Large intestine (tissue), 3 donors: ENCODE measurements at regions not wholly inside any gene's neighbourhood (a gene's known extent, or its start where the extent isn't known, plus 50 kb on each side); places are given as distances from the start of the nearest gene placed in this dataset.

Source experiments
- DNase-seq, 2 donors: peaks; one replicate each; pipeline versions ENCODE4 v3.0.0 to v3.0.0-alpha.2; 2013
- H3K27ac ChIP-seq: one replicate; pipeline ENCODE4 v1.5.1; 2013; ENCODE audit warnings: low read length
- H3K27me3 ChIP-seq: 2 replicates; pipeline ENCODE4 v1.6.1; 2013; ENCODE audit warnings: low read length; ENCODE audit not compliant: control insufficient read depth, insufficient read depth
- H3K36me3 ChIP-seq: 2 replicates; pipeline ENCODE4 v1.6.1; 2013; ENCODE audit warnings: low read length; ENCODE audit not compliant: control insufficient read depth, insufficient read depth
- H3K4me1 ChIP-seq: one replicate; pipeline ENCODE4 v1.6.1; 2013; ENCODE audit warnings: low read length; ENCODE audit not compliant: control insufficient read depth, insufficient read depth
- H3K4me3 ChIP-seq: one replicate; pipeline ENCODE4 v1.5.1; 2013; ENCODE audit warnings: low read length
- H3K9me3 ChIP-seq: one replicate; pipeline ENCODE4 v1.6.1; 2013; ENCODE audit warnings: mild to moderate bottlenecking, low read depth, low read length, moderate library complexity; ENCODE audit not compliant: control insufficient read depth
- WGBS: methylation state at CpG from one replicate; pipeline ENCODE4 v1.1.5; 2013; ENCODE audit warnings: low lambda C conversion rate; ENCODE audit not compliant: insufficient coverage; 5-methylcytosine and 5-hydroxymethylcytosine counted together

- Histone ChIP-seq H3K27me3 (no peaks in the 10 kb centered on the region), H3K4me1 (peaks cover 4% of the 10 kb centered on the region), H3K4me3 (no peak overlapping the region), H3K9me3 (peaks cover 10% of the 10 kb centered on the region), H3K36me3 (no peaks in the 10 kb centered on the region), H3K27ac (no peak overlapping the region)
- peak in 1 of 2 donors; percentile 31 for DNase-seq
- WGBS: 92% methylated on average over 5 of the region's 9 CpGs
Measured at GRCh38 chr3:102106416-102107097, 257.2 kb downstream of the NFKBIZ start.

DNA sequence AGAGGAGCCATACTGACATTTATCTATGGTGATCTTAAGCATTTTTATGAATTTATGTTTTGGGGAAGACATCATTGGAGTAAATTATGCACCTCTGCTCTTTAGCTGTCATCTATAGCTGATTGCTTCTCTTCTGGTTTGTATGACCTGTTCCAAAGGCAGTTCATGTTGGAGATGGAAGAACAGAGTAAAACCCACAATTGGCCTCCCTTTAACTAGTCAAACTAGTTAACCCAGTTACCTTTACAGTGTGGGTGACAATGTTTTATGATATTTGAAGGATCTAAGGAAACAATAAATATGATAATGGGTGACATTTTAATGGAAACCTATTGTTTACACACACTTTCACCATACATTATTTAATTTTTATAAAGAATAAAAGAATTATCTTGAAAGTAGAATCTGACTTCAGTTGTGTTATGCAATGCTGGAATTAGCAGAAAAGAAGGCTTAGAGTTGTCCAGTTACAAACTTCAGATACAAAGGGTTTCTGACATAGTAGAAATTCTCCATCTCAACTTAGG, 263.5 kb downstream of the NFKBIZ start:
- peak in 1 of 2 donors; percentile 54 for DNase-seq
- peak overlapping the region; percentile 85 for H3K27ac ChIP-seq
- no peaks in the 10 kb centered on the region for H3K36me3 ChIP-seq
- peaks cover 19% of the 10 kb centered on the region for H3K4me1 ChIP-seq
- H3K27me3 ChIP-seq: no peaks in the 10 kb centered on the region
- peaks cover 3% of the 10 kb centered on the region for H3K9me3 ChIP-seq
- no peak overlapping the region for H3K4me3 ChIP-seq

DNA sequence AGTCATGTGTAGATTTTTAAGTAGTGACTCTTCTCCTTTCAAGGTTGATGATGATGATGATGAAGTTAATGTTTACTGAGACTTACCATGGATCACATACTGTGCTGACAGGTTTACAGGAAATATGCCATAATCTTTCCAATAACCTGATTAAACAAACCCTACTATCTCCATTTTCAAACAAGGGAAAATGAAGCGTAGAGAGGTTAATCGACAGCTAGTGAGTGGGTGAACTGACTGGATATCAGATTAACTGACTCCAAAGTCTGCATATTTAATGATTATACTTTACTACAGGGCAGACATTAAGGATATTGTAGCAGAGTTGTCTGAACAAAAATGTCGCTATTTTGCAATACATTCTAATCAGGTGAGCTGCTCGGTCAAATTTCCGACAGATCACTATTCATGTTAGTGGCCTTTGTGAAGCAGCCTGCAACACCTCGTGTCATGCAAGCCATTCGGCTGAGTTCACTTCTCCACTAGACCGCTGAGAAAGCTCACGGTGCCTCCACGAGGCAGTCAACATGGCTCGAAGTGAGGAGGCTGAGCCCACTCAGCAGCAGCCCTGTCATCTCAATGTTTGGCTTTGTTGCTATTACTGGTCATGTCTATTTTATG, 264.2 kb downstream of the NFKBIZ start:
- WGBS: 28% methylated on average over 2 of the region's 11 CpGs
- DNase-seq: peak; percentile 87 to 96
- no peaks in the 10 kb centered on the region for H3K36me3 ChIP-seq

GRCh38 chr3:102114264-102114979, 265.1 kb downstream of the NFKBIZ start:
- H3K4me3 ChIP-seq: no peak overlapping the region
- H3K27me3 ChIP-seq: no peaks in the 10 kb centered on the region
- no peaks in the 10 kb centered on the region for H3K36me3 ChIP-seq
- peak overlapping the region; percentile 85 for H3K27ac ChIP-seq
- H3K4me1 ChIP-seq: peaks cover 19% of the 10 kb centered on the region
- H3K9me3 ChIP-seq: no peaks in the 10 kb centered on the region
- WGBS: 88% methylated on average over 3 of the region's 7 CpGs
- DNase-seq: peak in 1 of 2 donors; percentile 29

More for the DNA sequence above, 264.2 kb downstream of the NFKBIZ start:
- Histone ChIP-seq H3K27me3 (no peaks in the 10 kb centered on the region), H3K27ac (peak overlapping the region; percentile 85), H3K4me1 (peaks cover 19% of the 10 kb centered on the region), H3K4me3 (no peak overlapping the region), H3K9me3 (no peaks in the 10 kb centered on the region)

DNA sequence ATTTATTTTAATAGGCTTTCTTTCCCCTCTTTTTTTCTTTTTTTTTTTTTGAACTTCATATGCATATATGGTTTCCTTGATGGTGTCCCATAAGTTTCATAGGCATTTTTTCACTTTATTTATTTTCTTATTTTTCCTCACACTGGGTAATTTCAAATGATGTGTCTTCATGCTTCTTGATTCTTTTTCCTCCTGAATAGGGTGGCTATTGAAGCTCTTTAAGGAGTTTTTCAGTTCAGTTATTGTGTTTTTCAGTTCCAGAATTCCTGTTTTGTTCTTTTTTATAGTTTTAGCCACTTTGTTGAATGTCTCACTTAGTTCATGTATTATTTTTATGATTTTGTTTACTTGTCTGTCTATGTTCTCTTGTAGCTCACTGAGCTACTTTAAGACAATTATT, 273.2 kb downstream of the NFKBIZ start:
- no peak for DNase-seq
- Histone ChIP-seq H3K9me3 (peaks cover 29% of the 10 kb centered on the region), H3K27ac (no peak overlapping the region), H3K4me1 (no peaks in the 10 kb centered on the region), H3K4me3 (no peak overlapping the region), H3K36me3 (no peaks in the 10 kb centered on the region), H3K27me3 (no peaks in the 10 kb centered on the region)

DNA sequence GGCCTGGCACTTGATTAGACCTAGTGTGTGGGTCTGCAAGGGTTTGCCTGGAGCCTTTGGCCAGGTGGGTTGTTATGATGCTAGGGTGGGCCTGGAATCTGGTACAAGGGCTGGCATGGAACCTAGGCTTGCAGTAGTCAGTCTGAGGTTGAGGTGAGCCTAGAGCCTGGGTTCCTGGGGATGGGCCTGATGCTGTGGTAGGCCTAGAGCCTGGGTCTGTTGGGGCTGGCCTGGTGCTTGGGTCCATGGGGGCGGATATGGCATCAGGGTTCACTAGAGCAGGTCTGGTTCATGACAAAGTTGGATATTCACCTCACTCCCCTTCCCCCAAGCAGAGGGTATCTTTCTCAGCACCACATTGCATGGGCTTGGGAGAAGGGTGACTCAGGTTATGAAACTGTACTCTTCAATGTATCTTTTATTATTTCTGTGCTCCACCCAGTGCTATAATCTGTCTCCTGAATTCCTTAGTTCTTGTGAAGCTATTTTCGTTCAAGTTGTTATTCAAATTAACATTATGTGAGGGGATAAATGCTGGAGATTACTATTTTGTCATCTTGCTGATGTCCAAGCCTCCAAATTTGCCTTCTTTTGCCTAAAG, 274.4 kb downstream of the NFKBIZ start:
- no peak overlapping the region for H3K27ac ChIP-seq
- no peak overlapping the region for H3K4me3 ChIP-seq
- WGBS: no CpG with 5 or more reads among the region's 2 CpGs
- H3K36me3 ChIP-seq: no peaks in the 10 kb centered on the region
- peaks cover 29% of the 10 kb centered on the region for H3K9me3 ChIP-seq
- no peaks in the 10 kb centered on the region for H3K27me3 ChIP-seq
- H3K4me1 ChIP-seq: no peaks in the 10 kb centered on the region
- DNase-seq: no peak

DNA sequence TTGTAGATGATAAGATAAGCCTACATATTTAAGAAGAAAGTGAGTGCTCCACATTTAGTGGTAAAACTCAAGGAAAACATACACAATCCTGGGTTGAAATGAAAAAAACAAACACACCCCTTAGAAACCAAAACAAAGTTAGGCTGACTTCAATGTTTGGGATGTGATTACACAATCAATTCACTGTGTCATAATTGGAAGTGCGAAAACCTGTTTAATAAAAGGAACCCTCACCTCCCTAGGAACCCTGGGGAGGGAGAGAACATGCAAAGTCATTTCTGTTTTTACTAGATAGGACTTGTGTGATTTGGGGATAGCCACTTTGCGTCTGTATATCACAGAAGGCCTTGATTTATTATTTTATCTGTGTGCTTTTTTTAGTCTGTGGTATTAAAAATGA, 275.0 kb downstream of the NFKBIZ start:
- 29% methylated on average over 1 of the region's 2 CpGs for WGBS
- peak in 1 of 2 donors; percentile 9 for DNase-seq
- no peak overlapping the region for H3K27ac ChIP-seq
- H3K4me3 ChIP-seq: no peak overlapping the region
- H3K27me3 ChIP-seq: no peaks in the 10 kb centered on the region
- H3K9me3 ChIP-seq: peaks cover 29% of the 10 kb centered on the region
- no peaks in the 10 kb centered on the region for H3K4me1 ChIP-seq
- no peaks in the 10 kb centered on the region for H3K36me3 ChIP-seq

DNA sequence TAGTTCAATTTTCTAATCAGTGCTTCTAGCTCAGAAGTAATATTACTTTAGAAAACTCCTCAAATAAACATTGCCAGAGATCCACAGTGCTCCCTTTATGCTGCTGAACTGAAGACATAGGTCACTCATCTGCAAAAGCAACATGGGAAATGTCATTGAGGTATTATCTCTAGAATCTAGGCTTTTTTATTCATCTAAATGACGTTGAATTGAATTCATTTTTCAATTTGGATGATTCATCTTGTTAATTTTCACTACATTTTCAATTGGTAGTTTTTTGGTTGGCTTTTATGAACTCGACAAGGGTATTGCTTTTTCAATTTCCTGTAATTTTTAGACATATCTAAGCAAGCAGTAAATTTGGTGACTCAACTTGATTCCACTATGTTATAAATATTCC, 275.4 kb downstream of the NFKBIZ start:
- H3K27ac ChIP-seq: no peak overlapping the region
- peaks cover 29% of the 10 kb centered on the region for H3K9me3 ChIP-seq
- H3K4me3 ChIP-seq: no peak overlapping the region
- WGBS: 57% methylated on average over 1 of the region's 2 CpGs
- H3K27me3 ChIP-seq: no peaks in the 10 kb centered on the region
- no peaks in the 10 kb centered on the region for H3K36me3 ChIP-seq
- H3K4me1 ChIP-seq: no peaks in the 10 kb centered on the region
- DNase-seq: no peak

DNA sequence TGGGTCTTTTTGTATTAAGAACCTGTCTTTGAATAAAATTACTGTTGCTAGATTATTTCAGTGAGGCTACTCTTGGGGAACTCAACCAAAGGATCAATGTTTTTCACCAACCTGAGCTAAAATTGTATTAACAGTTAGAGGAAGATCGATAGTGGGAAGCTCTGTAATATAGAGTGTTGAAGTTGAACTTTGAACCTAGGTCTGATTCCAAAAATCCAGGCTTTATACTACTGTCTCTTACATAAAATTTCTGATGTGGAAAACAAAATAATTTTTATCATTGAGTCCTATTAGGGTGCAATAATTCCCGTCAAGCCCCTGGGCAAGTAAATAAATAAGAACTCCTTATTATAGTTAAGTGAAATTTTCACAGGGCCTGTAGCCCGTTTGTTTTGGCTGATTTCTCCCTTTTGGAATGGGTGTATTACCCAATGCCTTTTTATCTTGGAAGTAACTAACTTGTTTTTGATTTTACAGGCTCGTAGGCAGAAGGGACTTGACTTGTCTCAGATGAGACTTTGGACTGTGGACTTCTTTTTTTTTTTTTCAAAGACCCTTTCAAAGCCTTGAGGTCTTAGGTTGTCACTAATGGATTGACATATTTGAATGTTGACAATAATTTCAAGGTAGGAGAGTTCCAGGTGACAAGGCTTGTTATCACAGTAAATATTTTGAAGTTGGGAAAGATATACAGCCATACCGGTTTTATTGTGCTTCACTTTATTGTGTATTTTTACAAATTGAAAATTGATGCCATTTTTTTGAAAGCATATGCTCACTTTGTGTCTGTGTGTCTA, 276.1 kb downstream of the NFKBIZ start:
- peaks cover 28% of the 10 kb centered on the region for H3K9me3 ChIP-seq
- H3K27me3 ChIP-seq: no peaks in the 10 kb centered on the region
- peak in 1 of 2 donors; percentile 37 for DNase-seq
- 48% methylated on average over 4 of the region's 5 CpGs for WGBS
- no peaks in the 10 kb centered on the region for H3K36me3 ChIP-seq
- H3K4me1 ChIP-seq: no peaks in the 10 kb centered on the region
- H3K27ac ChIP-seq: no peak overlapping the region
- no peak overlapping the region for H3K4me3 ChIP-seq

DNA sequence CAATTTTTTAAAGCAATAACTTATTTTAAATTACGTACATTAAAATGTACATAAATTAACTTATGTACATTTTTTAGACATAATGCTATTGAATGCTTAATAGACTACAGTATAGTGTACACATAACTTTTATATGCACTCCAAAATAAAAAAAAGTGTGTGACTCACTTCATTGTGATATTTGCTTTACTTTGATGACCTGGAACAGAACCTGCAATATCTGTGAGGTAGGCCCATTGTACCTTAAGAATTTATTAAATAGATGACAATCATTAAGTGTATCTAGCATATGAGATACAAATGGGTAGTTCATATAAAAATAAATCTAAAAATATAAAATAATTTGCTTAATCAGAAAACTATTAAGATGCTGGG, 276.7 kb downstream of the NFKBIZ start:
- Histone ChIP-seq H3K27ac (no peak overlapping the region), H3K9me3 (peaks cover 23% of the 10 kb centered on the region), H3K4me3 (no peak overlapping the region), H3K4me1 (no peaks in the 10 kb centered on the region), H3K36me3 (no peaks in the 10 kb centered on the region), H3K27me3 (no peaks in the 10 kb centered on the region)
- WGBS: 100% methylated on average over 1 of the region's 1 CpG
- DNase-seq: no peak
